Fibroblast of skin of scalp (primary cell): ENCODE measurements at regions not wholly inside any gene's neighbourhood (a gene's known extent, or its start where the extent isn't known, plus 50 kb on each side); places are given as distances from the start of the nearest gene placed in this dataset.

Experiments
- DNase-seq: peaks from one replicate; pipeline ENCODE4 v3.0.0-alpha.2; 2013

GRCh38 chr6:100134297-100134696 is 140.3 kb upstream of the MCHR2 start:
- no peak for DNase-seq

- DNase-seq, result no peak
Measured at GRCh38 chr6:100132005-100132404, 138.0 kb upstream of the MCHR2 start.

GRCh38 chr6:100130630-100131029 is 136.6 kb upstream of the MCHR2 start:
- no peak for DNase-seq

GRCh38 chr6:100126790-100127484 is 132.9 kb upstream of the MCHR2 start:
- peak; percentile 44 for DNase-seq

- DNase-seq, result no peak
Measured at GRCh38 chr6:100121854-100122609, 128.0 kb upstream of the MCHR2 start.

GRCh38 chr6:100119261-100119660 is 125.2 kb upstream of the MCHR2 start:
- no peak for DNase-seq

- DNase-seq, result no peak
Measured at GRCh38 chr6:100118301-100118700, 124.3 kb upstream of the MCHR2 start.

GRCh38 chr6:100117680-100118079 is 123.7 kb upstream of the MCHR2 start:
- no peak for DNase-seq

GRCh38 chr6:100116411-100117194 is 122.6 kb upstream of the MCHR2 start:
- peak; percentile 82 for DNase-seq

GRCh38 chr6:100115407-100116101 is 121.5 kb upstream of the MCHR2 start:
- no peak for DNase-seq

GRCh38 chr6:100112855-100113508 is 119.0 kb upstream of the MCHR2 start:
- no peak for DNase-seq

- no peak for DNase-seq
Measured at GRCh38 chr6:100105919-100106529, 112.0 kb upstream of the MCHR2 start.

- DNase-seq, result no peak
Measured at GRCh38 chr6:100105138-100105537, 111.1 kb upstream of the MCHR2 start.

- DNase-seq, result peak; percentile 61
Measured at GRCh38 chr6:100103931-100104330, 109.9 kb upstream of the MCHR2 start.

GRCh38 chr6:100103194-100103593 is 109.2 kb upstream of the MCHR2 start:
- peak; percentile 43 for DNase-seq

- DNase-seq, result peak; percentile 59
Measured at GRCh38 chr6:100101644-100102043, 107.6 kb upstream of the MCHR2 start.

GRCh38 chr6:100100776-100101175 is 106.8 kb upstream of the MCHR2 start:
- no peak for DNase-seq

GRCh38 chr6:100099189-100100074 is 105.4 kb upstream of the MCHR2 start:
- DNase-seq, result peak; percentile 45

- DNase-seq, result no peak
Measured at GRCh38 chr6:100096936-100097335, 102.9 kb upstream of the MCHR2 start.

- no peak for DNase-seq
Measured at GRCh38 chr6:100096341-100096740, 102.3 kb upstream of the MCHR2 start.

- DNase-seq, result no peak
Measured at GRCh38 chr6:100093405-100093804, 99.4 kb upstream of the MCHR2 start.
